ENCODE measurements at regions not wholly inside any gene's neighbourhood (a gene's known extent, or its start where the extent isn't known, plus 50 kb on each side); places are given as distances from the start of the nearest gene placed in this dataset.

DNA sequence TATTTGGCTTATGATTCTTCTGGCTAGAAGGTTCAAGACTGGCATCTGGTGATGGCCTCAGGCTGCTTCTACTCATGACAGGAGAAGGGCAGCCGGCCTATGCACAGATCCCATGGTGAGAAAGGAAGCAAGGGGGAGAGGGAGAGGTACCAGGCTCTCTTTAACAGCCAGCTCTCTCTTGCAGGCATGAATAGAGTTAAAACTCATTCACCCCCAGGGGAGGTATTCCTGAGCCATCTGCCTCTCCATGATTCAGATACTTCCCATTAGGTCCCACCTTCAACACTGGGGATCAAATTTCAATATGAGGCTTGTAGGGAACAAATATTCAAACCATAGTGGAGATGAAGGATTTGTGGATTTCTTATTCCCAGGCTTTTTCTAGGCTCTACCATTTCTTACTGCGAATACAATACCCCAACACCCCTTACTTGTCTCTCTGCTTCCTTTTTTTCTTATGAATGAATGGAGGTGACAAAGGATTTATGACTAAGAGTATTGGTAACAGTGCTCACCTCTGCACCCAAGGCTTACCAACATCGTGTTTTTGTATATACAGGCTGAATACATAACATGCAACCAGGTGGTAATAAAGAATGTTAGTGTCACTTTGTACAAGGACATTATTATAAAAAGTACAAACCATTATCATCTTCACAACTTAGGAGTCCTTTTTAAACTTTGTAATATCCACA, 454.6 kb upstream of the TRIB2 start:
- no peak for DNase-seq (ENCODE audit: extremely low spot score, insufficient read length, low read depth)
- no peak for FAIRE-seq

DNA sequence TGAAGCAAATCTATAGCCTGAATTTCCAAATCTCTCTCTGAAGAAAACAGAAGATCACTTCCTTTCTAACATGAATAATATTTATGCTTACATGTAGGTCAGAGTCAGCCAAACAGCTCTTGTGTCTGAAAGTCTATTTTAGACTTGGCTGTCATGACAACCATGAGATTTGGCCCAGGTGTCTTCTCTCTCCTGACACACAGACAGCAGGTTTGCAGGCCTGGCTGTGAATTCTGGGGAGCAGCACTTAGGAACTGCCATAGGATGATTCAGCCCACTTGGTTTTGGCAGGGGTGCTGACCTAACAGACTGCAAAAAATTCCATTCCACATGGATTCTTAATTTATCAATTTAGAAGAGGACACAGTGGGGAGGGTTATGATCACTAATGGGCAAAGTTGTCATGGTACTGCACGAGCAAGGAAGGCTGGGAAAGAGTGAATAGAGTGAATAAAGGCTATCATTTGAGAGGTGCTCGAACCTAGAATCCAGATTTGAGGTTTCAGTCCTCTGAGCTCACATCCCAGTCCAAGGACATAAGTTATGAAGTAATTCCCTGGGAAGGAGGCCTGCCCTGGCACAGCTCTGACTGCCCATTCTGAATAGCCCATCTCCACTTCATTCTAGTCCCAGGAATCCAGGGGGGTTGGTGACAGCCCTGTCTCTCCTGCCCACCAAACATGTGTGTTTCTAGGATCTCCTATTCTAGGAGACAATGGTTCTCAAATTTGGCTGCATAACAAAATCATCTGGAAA, 453.9 kb upstream of the TRIB2 start:
- DNase-seq (ENCODE audit: extremely low spot score, insufficient read length, low read depth) = no peak
- FAIRE-seq = no peak

DNA sequence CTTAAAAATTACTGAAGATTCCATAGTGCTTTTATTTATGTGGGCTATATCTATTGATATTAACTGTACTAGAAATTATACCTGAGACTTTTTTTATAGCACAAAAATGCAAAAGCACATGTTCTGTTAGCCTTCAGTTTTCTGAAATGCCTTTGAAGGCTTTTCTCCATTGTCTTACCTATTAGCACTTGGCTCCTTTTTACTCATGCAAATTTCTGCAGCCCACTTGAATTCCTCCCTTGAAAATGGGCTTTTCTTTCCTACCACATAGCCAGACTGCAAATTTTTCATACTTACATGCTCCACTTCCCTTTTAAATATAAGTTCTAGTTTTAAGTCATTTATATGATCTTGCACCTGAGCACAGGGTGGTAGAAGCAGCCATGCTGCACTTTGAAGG, 453.0 kb upstream of the TRIB2 start:
- FAIRE-seq (no peak), DNase-seq (ENCODE audit: extremely low spot score, insufficient read length, low read depth) (no peak)

DNA sequence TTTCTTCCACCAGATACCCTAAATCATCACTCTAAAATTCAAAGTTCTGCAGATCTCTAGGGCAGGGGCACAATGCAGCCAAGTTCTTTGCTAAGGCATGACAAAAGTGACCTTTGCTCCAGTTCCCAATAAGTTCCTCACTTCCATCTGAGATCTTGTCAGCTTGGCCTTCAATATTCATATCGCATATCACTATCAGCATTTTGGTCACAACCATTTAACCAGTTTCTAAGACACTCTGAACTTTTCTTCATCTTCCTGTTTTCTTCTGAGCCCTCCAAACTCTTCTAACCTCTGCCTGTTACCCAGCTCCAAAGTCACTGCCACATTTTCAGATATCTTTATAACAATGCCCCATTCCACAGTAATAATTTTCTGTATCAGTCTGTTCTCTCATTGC, 452.6 kb upstream of the TRIB2 start:
- DNase-seq (ENCODE audit: extremely low spot score, insufficient read length, low read depth) (no peak), FAIRE-seq (no peak)

DNA sequence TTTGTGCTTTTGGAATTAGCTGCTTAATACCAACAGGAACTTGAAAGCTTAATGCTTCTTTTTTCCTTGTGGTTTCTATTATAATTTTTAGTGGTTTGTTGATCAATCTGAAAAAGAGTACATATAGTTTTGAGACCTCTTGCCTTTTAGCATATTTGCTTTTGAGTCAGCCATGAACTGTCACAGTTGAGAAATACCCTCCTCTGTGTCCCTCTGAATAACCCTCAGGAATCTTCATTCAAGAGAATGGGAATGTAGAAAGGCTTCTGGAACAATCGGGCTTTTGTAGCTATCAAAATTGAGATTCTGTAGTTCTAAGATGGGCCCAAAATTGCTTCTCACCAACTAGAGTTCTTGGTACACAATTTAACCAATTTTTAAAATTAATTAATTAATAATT, 451.1 kb upstream of the TRIB2 start:
- FAIRE-seq (no peak), DNase-seq (ENCODE audit: extremely low spot score, insufficient read length, low read depth) (no peak)

DNA sequence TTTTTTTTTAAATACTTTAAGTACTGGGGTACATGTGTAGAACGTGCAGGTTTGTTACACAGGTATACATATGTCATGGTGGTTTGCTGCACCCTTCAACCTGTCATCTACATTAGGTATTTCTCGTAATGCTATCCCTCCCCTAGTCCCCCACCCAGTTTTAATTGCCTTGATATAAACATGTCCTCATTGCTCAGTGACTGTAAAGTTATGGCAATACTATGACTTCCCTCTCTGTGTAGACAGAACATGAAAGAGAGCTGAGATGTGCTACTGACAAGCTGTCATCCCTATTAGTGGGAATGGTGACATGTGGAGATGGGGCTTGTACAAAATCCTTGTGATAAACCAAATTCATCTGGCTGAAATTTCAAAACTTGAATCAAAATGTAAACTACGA, 449.7 kb upstream of the TRIB2 start:
- no peak for FAIRE-seq
- DNase-seq (ENCODE audit: extremely low spot score, insufficient read length, low read depth) = no peak

DNA sequence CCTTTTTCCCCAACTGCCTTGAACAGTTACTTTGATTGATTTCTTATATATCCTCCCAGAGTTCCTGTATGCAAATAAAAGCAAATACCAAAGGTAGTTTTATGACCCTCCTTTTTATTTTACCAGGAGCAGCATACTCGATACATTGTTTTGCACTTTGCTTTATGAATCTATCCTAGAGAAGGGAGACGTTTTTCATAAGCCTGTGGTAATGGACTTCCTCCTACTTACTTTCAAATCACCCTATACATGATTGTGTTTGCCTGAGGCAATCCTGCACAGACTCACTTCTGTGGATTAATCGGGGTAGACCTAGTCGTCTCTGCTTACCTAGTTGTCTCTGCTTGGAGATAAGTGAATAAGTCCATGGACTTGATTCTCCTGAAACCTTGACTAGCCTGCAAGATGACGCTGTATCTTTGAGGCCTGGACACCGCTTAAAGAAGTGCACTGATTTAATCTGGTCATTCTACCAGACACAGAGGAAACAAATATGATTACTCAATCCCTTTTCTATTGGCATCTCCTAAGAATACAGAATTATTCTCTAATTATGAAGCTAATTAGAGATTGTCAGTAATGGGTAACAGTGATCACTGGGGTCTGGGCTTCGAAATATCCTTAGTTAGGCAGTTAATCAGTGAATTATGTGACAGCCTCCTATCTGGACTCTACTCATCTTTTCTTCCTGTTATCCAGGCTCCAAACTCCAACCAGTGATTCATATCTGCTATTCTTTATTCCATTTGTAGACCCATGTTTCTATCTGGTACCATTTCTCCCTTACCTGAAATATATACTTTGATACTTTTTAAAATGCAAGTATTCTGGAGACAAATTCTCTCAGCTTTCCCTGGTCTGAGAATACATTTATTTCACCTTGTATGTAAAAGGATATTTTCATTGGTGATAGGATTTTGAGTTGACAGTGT, 447.4 kb upstream of the TRIB2 start:
- DNase-seq (ENCODE audit: extremely low spot score, insufficient read length, low read depth) (no peak), FAIRE-seq (no peak)

DNA sequence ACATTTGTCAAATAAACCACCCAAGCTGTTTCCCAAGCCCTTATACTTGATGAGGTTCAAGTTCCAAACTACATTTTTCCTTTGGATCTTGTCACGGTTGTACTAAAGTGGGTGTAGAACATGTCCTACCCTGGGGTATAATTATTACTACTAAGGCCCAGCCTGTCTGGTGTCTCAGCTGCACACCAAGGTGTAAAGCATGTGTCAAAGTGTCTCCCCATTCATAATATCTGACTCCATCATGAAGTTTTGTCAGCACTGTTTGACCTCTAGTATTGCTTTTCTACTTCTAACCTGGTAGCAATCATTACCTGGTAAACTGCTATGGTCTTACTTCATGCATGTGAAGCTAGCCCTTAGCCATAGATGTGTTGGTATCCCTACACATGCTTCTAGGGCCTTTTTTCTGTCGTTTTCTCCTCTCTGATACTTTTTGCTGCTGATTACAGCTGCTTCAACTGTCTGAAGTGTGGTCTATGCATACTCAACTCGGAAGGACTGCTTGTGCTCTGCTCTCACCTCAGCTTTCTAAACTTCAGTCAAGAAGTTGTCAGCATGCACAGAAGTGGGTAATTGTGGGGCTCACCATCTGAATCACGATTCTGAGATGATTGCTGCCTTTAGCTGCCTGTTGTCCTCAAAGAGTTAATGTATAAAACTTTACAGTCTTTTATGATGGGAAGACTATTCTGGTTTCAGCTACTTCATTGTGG, 445.7 kb upstream of the TRIB2 start:
- DNase-seq (ENCODE audit: extremely low spot score, insufficient read length, low read depth) = no peak
- peak; percentile 63 for FAIRE-seq

DNA sequence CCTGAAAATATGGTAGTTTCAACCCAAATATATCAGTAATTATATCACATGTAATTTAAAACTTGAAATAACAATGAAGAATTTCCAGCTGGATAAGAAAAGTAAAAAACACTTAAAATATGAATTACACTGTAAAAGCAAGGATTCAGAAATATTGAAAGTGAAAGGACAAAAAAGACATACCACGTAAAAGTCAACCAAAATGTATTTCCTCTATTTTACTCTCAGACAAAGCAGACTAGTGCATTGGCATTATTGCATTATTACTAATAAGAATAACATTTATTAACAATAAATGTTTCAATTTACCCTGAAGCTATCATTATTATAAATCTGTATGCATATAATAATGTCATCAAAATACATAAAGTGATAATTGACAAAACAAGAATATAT, 445.1 kb upstream of the TRIB2 start:
- no peak for FAIRE-seq
- DNase-seq (ENCODE audit: extremely low spot score, insufficient read length, low read depth) = no peak

DNA sequence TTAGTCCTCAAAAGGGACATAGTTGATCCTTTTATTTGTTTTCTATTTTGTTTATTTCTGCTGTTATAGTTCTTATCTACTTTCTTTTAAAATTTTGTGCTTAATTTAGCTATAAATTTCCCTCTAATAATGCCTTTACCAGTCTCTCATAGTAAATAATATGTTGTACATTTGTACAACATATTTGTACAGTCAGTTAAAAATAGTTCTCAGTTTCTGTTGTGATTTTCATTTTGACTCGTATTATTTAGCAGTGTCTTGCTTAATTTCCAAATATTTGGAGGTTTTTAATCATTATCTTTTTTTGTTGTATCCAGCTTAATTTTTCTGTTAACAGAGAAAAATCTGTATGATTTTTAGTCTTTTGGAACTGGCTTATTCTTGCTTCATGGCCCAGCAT, 443.6 kb upstream of the TRIB2 start:
- DNase-seq (ENCODE audit: extremely low spot score, insufficient read length, low read depth) (no peak), FAIRE-seq (no peak)

DNA sequence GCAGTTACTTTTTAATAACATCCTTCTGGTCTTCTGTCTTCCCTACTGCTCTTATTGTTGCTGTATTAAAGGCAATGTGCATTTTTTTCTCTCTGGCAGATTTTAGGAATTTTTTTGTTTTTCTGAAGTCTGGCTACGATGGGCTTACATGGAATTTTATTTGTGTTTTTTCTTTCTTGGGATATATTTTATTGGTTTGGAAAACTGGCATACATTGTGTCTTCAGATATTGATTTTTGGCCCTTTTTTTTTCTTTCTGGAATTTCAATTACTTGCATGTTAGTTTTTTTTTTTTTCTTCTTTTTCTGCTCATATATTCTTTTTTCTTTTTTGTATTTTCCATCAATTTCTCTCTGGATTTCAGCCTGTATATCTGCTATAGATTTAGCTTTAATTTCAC, 442.1 kb upstream of the TRIB2 start:
- no peak for DNase-seq (ENCODE audit: extremely low spot score, insufficient read length, low read depth)
- FAIRE-seq = no peak

DNA sequence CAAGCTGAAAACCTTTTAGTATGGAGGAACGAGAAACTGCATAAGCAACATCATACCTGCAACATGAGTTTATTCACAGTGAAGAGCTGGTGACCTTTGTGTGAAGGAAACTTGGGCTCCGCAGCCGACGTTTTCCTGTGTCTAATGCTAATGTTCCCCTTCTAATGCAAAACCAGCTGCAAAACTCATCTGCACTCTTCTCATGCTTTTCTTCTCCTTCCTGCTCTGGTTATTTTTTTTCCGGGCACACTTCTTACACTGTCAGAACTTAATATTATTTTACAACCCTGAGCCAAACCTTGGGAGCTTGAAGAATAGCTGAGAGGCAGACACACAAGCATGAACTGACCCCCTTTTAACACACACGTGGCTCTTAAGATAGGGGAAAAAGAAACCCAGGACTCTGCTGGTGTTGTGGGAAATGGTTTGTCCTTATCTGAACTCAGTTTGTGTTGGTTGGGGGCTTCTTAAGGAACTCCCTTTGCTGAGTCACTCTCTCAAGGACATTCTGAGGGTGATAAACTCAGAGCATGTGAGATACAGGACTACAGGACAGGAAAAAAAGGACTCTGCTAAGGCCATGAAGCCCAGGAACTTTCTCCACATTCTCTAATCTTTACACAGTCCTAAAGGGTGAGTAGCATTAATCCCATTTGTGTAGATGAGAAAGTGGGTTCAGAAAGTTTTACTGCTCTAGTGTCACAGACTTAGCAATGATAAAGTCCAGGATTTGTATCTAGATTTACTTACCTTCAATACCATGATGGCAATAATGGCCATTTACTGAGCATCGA, 439.3 kb upstream of the TRIB2 start:
- DNase-seq (ENCODE audit: extremely low spot score, insufficient read length, low read depth) = no peak
- FAIRE-seq = no peak

DNA sequence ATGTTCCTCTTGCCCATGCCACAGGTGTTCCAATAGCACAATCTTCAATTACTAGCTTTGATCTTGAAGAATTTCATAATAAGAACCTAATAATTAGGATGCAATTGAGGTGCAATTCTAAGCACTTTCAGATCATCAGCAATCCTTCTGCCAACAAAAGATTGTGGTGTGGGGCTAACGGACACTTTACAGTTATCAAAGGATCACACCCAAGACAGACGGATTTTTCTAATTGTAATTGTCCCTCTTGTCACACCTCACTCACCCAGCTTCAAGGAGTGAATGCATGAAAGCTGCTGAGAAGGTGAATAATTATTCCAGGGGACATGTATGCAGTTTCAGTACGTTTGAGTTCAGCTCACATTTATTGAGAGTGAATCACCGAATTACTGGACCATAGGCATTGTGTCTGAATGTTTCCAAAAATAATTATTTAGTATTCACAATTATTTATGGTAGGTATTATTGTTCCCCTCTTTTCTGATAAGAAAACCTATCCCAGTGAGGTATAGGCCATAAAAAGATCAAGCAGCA, 438.5 kb upstream of the TRIB2 start:
- FAIRE-seq (no peak), DNase-seq (ENCODE audit: extremely low spot score, insufficient read length, low read depth) (no peak)

DNA sequence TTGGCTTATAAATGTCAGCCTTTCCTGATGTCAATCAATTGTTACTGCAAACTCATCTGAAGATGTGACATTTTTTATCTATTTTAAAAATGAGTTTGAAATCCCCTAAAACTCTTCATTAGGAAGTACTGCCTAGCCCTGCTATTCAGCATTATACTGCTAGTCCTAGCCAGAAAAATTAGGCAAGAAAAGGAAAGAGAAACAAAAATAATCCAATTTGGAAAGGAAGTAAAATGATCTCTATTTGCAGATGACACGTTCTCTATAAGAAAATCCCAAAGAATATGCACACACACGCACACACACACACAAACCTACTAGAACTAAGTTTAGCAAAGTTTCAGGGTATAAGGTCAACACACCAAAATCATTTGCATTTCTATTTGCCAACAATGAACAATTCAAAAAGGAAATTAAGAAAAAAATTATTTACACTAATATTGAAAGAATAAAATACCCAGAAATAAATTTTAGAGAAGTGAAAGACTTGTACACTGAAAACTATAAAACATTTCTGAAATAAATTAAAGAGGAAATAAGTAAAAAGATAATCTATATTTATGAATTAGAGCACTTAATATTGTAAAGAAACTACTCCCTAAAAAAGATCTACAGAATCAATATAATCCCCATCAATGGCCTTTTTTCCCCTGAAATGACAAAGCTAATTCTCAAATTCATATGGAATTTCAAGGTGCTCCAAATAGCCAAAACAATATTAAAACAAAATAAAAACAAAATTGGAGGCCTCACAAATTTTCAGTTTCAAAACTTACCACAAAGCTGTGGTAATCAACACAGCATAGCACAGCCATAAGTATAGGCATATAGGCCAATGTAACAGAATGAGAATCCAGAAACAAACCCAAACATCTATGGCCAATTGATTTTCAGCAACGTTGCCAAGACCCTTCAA, 433.7 kb upstream of the TRIB2 start:
- peak; percentile 73 for FAIRE-seq
- DNase-seq (ENCODE audit: extremely low spot score, insufficient read length, low read depth) = no peak

DNA sequence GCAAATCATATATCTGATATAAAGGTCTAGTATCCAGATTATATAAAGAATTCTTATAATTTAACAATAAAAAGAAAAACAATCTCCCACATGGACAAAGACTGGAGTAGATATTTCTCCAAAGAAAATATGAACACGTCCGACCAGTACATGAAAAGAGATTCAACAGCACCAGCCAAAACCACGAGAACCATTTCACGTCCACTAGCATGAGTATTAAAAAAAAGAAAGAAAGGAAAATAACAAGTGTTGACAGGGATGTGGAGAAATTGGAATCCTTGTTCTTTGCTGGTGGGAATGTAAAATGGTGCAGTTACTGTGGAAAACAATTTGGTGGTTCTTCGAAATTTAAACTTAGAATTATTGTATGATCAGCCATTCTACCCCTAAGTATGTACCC, 432.7 kb upstream of the TRIB2 start:
- no peak for DNase-seq (ENCODE audit: extremely low spot score, insufficient read length, low read depth)
- no peak for FAIRE-seq

DNA sequence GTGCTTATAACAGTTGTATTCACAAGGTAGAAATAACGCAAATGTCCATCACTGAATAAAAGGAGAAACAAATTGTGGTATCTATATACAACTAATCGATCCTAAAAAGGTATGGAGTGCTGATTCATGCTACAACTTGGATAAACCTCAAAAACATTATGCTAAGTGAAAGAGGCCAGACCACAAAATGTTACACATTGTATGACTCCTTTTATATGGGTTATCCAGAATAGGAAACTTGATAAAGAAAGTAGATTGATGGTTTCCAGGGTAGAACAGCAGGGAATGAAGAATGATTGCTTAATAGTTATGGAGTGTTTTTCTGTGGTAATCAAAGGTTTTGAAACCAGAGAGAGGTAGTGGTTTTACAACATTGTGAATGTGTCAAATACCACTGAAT, 432.2 kb upstream of the TRIB2 start:
- DNase-seq (ENCODE audit: extremely low spot score, insufficient read length, low read depth) (no peak), FAIRE-seq (peak; percentile 15)

DNA sequence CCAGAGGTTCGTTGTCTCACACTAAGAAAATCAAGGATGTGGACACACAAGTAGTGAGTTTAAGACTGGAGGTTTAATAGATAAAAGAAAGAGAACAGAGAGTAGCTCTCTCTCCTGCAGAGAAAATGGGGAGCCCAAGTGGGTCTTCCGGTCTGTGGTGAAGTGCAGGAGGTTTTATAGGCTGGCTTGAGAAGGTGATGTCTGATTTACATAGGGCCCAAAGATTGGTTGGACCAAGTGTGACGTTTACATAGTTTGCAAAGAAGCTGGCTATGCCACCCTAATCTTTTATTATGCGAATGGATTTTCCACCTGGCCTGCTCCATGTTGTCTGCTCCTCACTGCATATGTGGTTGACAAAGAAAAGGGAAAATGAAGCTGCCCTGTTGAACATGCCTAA, 430.4 kb upstream of the TRIB2 start:
- no peak for FAIRE-seq

DNA sequence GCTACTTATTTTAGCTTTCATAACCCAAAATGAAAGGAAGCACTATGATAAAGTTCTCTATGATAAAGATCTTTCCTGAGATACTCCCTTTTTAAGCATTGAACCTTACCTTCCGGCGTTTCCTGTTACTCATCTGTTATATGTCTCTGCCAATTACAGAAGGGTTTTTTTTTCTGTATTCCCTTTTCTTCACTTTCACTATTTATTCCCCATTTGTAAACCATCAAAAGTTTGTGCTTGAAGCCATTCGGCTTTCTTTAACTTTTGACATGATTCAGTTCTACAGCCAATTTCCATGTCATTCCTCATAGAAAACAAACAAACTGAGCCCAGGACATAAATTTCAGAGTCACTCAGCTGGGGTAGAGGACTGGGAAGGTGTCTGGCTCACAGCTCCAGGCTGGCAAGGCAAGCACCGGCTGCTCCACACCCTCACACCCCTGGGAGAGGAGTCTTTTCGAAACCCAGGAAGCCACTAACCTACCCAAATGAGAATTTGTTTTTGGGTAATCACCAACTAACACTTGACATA, 429.4 kb upstream of the TRIB2 start:
- FAIRE-seq (peak; percentile 38), DNase-seq (ENCODE audit: extremely low spot score, insufficient read length, low read depth) (no peak)

More for the DNA sequence above, 430.4 kb upstream of the TRIB2 start:
- no peak for DNase-seq (ENCODE audit: extremely low spot score, insufficient read length, low read depth)
